LNCaP clone FGC (cell line): ENCODE measurements at regions not wholly inside any gene's neighbourhood (a gene's known extent, or its start where the extent isn't known, plus 50 kb on each side); places are given as distances from the start of the nearest gene placed in this dataset.

Experiments used
- DNase-seq: peaks from one replicate; pipeline ENCODE4 v3.0.0-alpha.2; 2011; ENCODE audit warnings: low read depth
- H3K4me3 ChIP-seq: 2 replicates; pipeline ENCODE4 v1.5.1; 2011; ENCODE audit warnings: mild to moderate bottlenecking, low read depth, low read length, control low read depth
- CTCF ChIP-seq: IDR thresholded peaks from 2 replicates; pipeline ENCODE4 v1.5.1; 2012; ENCODE audit warnings: mild to moderate bottlenecking; ENCODE audit not compliant: control insufficient read depth, insufficient read depth; ENCODE audit errors: extremely low read depth

GRCh38 chr13:97559030-97559429 lies 125.1 kb downstream of the RAP2A start:
- no peak overlapping the region for H3K4me3 ChIP-seq
- no peak for DNase-seq
- TF ChIP-seq CTCF = no peak

- DNase-seq = no peak
- H3K4me3 ChIP-seq = no peak overlapping the region
- no peak for TF ChIP-seq CTCF
Measured at GRCh38 chr13:97559981-97560380, 126.0 kb downstream of the RAP2A start.

DNA sequence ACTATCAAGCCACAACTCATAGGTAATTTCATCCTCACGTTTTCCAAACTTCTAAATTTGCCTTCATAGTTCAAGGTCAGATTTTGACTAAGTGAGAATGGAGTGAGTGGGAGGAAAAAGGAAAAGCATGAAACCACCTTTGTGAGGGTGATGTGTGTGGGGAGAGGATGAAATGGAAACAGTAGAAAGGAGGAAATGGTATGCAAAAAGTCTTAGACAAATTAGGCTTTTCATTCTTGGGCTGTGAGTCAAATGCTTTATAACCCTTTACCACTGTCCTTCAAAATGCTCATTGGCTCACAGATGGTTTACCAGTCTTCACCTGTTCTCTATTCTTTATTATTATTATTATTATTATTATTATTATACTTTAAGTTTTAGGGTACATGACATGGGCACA lies 127.2 kb downstream of the RAP2A start:
- no peak overlapping the region for H3K4me3 ChIP-seq
- no peak for DNase-seq
- no peak for TF ChIP-seq CTCF

GRCh38 chr13:97562962-97563361 lies 129.0 kb downstream of the RAP2A start:
- H3K4me3 ChIP-seq = no peak overlapping the region
- no peak for TF ChIP-seq CTCF
- no peak for DNase-seq

DNA sequence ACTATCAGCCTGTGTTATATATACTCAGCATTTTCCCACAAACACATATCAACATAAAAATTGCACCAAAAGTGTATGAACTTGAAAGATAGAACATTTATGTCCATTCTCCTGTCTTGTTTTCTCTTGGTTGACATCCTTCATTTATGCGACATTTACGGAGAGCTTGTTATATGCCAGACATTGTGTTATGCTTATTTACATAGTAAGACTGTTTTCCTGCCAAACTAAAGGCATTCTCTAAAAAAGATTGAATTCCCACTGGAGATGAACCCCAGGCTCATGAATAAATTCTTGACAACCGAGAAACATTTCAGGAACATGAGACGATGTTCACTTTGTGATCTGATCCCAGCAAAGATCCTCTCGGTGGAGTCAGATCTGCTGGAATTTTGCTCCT lies 131.0 kb downstream of the RAP2A start:
- no peak overlapping the region for H3K4me3 ChIP-seq
- DNase-seq = no peak
- no peak for TF ChIP-seq CTCF

GRCh38 chr13:97565906-97566305 lies 131.9 kb downstream of the RAP2A start:
- no peak overlapping the region for H3K4me3 ChIP-seq
- no peak for DNase-seq
- TF ChIP-seq CTCF = no peak

DNA sequence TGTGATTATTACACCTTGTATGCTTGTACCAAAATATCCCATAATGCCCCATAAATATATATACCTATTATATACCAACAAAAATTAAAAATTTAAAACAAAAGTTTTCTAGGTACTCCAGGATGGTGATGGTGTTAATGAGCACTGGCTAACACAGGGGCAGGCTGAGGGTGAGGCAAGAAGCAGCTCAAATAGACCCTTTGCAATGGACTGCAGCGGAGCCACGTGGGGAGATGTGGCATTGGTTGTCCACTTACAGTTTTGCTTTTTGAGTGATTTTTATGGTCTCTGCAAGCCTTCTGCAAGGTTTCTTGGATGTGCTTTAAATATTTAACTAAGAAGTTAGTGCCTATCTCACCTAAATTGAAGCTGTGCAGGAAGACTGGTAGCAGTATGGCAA lies 132.9 kb downstream of the RAP2A start:
- no peak overlapping the region for H3K4me3 ChIP-seq
- no peak for DNase-seq
- no peak for TF ChIP-seq CTCF
